ENCODE measurements at regions not wholly inside any gene's neighbourhood (a gene's known extent, or its start where the extent isn't known, plus 50 kb on each side); places are given as distances from the start of the nearest gene placed in this dataset.

DNA sequence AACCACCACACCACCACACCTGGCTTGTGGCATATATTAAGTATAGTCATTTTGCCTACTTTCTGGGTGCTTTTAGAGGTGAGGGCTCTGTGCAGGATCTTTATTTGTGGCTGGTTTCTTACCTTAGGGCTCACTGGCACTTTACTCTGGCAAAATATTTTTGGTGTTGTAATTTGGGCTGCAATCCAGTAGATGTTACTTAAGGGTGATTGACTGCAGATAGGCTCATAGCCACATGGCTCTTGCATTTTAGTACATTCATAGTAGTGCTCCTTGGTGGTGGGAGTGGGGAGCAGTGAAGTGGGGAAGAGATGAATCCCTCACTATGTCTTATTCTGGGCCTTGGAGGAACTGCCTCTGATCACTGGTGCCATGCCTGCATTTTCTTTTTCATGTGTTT, 376.1 kb upstream of the GRIN3A start:
- no peak for DNase-seq

DNA sequence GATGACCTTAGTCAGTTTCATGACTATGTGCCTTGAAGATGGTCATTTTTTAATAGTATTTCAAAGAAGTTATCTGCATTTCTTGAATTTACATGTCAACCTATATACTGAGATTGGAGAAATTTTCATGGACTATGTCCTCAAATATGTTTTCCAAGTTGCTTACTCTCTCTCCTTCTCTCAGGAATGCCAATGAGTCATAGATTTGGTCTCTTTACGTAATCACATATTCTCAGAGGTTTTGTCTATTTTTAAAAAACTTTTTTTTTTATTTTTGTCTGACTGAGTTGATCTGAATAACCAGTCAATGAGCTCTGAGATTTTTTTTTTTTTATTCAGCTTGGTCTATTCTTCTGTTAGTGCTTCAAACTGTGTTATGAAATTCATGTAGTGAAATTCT, 374.7 kb upstream of the GRIN3A start:
- DNase-seq: no peak

DNA sequence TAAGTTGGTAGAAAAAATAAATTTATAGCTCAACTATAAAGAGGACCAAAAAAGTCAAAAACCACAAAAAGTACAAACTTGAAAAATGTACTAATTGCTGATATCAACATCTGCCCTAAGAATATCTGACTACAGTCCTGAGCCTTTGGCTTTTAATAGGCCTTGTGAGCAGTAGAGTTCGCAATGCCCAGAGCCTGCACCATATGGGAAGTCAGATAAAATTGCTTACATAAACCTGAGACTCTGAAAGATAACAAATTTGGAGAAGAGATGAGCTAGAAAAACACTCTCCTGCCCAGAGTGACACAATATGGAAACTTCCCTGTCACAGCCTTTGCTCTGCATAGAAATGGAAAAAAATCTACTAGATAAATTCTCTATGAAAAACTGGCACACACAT, 368.0 kb upstream of the GRIN3A start:
- no peak for DNase-seq

DNA sequence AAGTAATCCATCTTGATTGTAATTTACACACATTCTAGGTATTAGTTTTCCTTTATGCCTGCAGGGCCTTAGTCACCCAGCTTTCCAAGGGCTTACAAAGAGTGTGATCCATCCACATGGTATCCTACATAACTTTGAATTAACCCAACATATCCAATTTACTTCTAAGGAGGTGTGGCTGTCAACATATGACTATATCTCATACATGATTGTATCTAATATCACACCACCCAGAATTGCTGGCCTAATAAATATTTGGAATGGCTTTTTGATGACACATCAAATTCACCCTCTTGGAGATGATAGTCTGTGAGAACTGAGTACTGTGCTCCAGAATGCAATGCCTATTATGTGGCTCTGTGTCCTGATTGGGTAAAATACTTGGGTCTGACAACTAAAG, 363.3 kb upstream of the GRIN3A start:
- no peak for DNase-seq

DNA sequence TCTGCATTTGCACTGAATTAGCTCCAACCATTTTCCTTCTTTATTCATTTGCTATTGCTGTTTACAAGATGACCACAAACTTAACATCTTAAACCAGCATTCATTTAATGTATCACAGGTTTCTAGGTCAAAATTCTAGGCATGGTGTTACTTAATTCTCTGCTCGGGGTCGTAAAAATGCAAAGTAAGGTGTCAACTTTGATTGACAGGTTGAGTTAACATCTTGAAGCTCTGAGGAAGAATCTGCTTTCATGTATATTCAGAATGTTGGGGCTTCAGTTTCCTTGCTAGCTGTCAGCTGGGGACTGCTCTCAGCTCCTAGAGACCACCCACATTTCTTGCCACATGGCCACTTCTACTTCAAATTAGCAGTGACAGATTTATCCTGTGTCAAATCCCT, 348.7 kb upstream of the GRIN3A start:
- DNase-seq: no peak

DNA sequence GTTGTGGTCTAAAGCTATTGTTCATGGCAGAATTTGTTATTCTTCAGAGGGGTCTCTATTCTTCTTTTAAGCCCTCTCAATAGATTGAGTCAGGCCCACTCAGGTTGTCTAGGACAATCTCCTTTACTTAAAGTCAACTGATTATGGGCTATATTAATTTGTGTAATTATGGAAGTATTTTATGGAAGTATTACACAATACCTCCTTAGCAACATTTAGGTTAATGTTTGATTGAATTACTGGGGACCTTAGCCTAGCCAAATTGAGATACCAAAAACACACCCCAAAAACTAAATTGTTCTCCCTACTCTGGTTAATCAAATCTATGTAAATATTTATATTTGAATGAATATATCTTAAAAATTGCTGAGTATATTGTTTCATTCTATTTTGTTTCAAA, 347.1 kb upstream of the GRIN3A start:
- no peak for DNase-seq

DNA sequence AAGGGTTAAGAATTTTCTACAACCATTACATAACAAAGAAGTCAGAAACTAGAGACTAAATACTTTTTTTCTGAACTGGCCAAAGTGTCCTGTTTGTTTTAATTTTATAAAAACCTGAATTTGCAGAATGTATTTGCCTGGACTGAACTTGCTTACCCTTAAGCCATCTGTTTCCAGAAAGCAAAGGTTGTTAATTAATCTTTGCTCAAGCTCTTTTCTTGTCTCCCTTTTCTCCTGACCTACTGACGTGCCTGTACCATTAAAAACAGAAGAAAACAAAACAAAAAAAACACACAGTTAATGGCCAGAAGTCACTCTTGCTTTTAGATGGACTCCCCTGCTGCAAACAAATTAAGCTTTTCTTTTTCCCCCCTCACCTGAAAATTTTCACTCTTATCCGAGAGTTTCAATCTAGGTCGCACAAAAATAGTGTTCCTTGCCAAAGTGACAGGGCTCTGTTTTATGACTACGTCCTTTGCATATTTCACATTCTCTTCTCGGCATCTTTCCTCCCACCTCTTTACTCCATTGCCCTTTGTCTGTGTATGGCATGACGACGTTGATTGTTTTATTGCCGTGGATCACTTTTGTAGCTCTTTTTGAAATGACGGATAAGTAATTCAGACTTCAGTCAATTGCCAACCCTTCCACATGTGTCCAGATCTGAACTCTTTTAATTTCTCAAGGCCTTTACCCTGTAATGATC, 333.8 kb upstream of the GRIN3A start:
- DNase-seq: no peak

DNA sequence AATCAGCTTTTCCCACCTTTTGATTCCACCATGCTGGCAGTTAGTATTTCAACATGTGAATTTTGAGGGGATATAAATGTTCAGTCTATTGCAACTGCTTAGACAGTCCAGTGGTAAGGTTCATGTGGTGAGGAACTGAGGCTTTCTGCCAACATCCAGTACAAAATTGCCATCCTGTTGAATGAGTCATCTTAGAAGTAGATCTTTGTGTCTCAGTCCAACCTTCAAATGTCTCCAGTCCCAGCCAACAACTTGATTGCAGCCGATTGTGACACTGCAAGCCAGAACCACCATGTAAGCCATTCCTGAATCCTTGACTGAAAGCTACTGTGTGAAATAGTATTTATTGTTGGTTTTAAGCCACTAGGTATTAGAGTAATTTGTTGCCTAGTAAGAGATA, 331.5 kb upstream of the GRIN3A start:
- DNase-seq: no peak

DNA sequence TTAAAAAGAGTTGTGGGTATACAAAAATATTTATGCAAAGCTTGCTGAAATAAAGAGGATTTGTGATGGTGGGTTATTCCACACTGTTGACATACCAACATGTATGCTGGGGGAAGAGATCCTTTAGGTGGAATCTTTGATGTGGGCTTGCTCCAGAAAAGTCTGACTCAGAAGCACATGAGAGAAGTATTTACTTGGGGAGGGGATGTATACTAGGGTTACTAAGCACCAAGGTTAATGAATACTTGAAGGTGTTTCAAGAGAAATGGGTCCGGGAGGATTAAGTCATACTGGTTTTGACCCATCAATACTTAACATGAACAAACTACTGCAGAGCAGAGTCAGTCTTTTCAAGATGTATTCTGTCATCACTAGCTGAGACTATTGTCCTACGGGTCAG, 316.4 kb upstream of the GRIN3A start:
- DNase-seq: no peak

DNA sequence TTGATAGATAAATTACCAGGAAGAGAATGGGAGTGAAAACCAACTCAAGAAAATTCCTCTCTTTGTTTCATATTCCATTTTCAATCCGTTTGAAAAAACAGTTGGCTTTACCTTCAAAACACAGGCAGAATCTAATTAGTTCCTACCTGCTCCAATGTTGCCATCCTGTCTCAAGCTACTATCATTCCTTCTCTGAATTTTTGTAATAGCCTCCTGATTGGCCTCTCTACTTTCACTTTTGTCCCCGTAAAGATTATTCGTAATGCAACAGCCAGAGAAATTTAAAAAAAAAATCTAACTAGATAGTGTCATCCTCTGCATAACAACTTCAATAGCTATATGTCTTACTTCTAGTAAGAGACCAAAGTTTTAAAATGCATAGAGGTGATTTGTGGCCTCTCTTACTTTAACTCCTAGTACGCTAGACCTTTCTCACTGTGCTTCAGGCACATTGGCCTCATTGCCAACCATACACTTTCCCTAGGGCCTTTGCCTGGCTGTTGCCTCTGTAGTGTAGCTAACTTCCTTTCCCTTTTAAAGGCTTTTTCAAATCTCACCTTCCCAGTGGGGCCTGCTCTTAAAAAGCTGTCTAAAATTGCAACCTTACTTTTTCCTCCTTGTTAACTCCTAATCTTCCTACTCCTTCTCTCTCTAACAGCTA, 311.3 kb upstream of the GRIN3A start:
- no peak for DNase-seq

DNA sequence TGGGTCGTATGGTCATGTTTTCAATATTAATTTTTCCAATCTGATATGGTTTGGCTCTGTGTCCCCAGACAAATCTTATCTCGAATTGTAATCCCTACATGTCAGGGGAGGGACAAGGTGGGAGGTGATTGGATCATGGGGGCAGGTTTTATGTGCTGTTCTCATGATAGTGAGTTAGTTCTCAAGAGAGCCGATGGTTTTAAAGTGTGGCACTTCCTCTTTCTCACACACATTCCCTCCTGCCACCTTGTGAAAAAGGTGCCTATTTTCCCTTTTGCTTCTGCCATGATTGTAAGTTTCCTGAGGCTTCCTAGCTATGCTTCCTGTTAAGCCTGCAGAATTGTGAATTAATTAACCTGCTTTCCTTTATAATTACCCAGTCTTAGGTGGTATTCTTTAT, 309.1 kb upstream of the GRIN3A start:
- DNase-seq: no peak

DNA sequence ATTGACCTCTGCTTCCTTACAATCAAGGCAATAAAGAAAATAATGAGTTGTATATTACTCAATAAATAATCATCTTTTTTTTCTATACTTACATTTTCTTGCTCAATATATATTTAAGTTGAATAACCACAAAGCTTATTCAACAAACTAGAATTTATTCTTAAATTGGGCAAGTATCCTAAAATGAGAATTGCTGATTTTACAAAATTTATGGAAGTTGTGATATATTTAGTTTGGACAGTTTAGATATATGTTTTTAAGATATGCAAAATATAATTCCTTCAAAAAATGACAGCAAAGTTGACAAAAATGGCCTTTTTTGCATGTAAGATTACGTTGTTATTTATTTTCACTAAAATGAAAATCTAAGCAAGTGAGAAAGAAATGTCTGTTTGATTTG, 305.7 kb upstream of the GRIN3A start:
- no peak for DNase-seq

DNA sequence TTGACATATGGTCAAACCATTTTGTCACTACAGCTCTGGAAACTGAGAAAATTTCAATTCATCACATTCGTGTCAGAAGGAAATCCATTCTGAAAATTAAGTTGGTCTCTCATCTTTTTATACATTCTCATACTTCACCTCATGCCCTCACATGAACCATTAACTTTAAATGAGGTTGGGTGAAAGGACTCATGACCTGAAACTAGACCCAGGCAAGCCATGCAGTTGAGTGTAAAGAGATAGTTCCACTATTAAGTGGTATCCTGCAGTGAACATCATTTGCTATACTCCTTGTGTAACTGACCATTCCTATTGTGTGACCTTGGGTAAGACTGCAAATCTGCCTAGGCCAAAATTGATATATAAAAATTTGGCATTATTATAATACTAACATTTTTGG, 299.6 kb upstream of the GRIN3A start:
- DNase-seq: no peak

DNA sequence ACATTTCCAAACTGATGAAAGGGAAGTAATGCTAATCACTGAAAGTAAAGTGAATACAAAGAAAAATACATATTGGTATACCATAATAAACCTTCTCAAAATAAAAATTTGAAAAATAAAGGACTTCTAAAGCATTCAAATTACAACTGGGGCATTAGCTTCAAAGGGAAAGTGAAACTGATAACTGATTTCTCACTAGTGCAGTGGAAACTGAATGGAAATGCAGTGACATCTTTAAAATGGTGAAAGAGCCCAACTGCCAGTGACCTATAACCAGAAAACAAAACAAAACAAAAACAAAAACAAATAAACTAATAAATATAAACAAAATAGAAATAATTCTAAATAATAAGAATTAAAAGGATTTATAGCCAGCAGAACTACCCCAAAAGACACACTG, 297.5 kb upstream of the GRIN3A start:
- DNase-seq: no peak

DNA sequence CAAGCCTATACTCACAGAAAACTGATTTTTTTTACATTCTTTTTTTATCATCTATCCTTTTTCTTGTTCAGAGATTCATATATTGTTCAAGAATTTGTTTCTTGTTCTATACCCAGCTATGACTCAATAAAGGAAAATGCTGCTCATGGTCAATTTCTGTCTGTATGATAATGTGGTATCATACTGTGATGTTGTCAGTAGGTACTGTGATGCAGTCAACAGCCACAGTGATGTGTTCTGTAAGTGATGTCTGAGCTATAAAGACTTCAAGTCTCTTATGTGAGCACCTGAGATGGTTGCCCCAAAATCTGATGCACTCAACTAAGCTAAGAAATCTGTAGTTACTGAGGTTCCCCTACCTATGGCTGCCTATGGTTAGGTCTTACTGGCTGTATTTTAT, 294.2 kb upstream of the GRIN3A start:
- no peak for DNase-seq

DNA sequence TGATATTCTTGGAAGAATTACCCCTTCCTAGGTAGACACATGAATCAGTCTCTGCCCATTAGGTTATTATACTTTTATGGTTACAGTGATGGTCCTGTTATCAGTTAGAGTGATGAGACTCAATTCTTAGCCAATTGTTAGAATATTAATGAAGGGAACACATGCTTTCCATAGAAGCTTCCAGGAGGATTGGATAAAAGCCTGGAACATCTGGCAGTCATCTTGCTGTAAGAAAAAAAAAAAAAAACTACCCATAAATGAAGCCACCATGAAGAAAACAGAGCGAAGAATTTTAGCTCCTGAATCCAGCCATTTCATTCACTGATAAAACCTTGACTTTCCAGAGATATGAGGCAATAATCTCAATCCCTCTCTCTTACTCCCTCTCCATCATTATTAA, 262.5 kb upstream of the GRIN3A start:
- no peak for DNase-seq

DNA sequence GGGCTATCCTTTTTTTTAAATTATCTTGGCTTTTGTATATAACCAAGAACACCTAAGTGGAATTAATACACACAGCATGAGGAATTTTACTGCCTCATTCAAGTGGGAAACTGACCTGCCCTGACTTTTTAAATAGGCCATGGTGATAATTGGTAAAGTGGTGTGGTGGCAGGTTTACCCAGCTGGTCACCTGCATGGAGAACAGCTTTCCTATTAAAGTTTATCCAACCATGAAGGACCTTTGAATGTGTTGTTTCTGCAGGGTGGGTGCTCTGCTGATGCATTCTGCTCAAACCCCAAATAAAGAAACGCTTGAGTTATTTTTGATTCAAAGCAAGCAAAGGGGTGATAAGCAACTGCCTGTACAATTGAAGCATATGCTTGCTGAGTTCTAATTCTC, 261.0 kb upstream of the GRIN3A start:
- DNase-seq: peak; percentile 27

DNA sequence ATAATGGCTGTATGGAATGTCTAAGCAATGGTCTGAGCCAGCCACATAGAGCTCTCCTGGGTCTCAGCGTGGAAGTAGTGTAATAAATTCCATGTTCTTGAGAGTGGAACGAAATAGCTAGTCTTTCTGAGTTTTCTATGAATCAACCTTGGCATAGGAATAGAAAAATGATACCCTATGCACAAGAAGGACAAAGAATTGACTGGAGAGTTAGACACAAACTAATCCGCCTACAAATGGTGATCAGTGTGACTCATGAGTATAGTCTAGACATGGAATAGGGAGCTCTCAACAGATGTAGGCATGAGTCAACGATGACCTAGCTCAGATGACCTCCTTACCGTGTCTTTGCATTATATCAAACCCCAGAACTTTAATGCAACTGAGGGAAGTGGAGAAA, 256.8 kb upstream of the GRIN3A start:
- DNase-seq: no peak

DNA sequence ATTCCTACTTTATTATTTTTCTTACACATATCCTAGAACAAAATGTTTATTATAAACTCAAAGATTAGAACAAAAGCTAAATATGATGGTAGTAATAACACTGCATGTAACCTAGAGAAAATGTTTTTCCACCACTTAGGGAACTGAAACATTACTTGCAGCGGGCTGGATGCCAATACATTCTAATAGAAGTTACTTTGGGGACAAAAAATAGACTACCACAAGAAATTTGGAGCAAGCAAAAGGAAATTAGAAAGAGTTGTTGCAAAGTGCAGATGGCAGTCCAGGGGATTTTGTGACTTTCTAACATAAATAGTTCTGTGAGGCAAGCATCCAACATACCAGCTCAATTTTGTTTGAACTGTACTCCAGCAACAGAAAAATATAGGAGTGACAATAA, 255.3 kb upstream of the GRIN3A start:
- no peak for DNase-seq

DNA sequence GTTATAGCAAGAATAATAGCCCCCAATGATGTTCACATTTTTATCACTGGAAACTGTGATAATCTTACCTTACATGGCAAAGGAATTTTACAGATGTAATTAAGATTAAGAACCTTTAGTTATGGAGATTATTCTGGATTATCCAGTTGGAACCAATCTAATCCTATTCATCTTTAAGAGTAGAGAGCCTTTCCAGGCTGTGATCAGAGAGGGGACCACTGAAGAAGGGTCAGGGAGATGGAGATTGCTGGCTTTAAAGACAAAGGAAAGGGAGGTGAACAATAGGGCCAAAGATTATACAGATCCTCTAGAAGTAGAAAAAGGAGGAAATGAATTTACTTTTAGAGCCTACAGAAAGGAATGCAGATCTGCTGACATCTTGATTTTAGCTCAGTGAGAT, 253.5 kb upstream of the GRIN3A start:
- no peak for DNase-seq

DNA sequence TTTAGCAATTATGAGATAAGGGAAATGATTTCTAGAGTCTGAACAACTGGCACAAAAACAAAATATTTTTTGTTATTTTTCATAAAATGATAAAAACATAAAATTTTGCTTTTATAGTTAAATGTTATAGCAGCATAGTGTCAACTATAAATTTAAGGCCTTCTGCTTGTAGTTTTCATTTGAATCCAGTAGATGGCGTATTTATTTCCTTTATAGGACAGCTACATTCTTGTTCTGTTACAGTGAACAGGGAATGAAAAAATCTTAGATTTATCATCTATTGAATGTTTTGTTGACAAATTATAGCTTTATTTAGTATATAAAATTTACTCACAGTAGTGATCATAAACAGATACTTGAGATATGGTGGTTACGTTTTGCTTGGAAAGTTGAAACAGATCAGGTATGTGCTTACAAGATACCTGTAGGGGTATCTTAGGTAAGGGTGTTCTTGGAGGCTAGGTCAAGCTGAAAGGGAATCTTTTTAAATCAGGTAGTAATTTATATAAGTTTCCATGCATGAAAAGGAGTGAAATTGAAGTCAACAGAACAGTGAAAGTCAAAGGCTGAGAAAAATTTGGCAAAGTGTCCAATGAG, 239.3 kb upstream of the GRIN3A start:
- peak; percentile 6 for DNase-seq

DNA sequence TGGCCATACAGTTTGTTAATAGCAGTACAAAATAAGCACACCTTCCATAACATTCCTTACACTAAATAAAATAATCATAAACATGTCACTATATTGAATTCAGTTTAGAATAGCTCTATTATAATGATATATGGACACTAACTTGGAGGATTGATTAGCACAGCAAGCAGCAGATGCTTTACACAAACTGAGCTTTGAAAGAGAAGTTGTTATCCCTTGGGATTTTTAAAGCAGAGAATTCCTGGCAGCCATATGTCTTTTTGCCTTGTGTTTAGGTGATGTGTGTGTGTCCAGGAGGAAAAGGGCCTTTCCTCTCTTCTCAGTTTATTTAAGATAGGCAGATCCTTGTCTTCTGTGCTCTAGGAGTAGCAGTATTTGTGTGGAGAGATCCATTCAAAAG, 232.2 kb upstream of the GRIN3A start:
- DNase-seq: no peak

DNA sequence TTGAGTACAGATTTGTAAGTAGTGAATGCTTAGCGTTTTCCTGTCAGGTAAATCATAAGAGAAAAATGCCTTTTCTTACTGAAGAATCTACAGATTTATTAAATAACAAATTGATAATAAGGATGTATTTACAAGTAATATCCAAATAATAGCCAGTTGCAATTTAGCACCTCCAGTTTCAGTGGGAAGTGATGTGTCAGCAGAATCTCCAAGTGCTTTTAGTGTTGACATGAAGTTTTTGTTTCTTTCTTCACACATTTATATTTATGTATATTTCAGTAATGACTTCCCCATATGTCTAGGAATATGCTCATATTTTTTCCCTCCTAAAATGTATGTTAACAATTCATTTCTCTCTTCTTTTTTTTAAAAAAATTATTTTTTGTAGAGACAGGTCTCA, 229.9 kb upstream of the GRIN3A start:
- no peak for DNase-seq

DNA sequence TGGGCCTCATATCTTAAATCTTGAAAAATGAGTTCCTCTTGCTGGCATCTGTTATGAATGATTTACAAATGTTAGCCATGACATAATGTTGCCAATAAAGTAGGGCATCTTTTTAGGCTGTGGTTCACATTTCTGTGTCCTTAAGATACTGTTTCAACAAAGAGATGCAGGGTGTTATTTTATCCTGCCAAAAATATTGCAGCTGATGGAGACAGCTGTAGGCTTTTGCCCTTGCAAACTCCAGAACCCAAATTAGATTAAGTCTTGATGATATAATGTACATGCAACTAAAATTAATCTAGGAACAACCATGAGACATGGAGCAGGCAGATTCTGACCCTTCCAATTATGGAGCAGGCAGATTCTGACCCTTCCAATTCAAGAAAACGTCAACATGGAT, 228.2 kb upstream of the GRIN3A start:
- no peak for DNase-seq

DNA sequence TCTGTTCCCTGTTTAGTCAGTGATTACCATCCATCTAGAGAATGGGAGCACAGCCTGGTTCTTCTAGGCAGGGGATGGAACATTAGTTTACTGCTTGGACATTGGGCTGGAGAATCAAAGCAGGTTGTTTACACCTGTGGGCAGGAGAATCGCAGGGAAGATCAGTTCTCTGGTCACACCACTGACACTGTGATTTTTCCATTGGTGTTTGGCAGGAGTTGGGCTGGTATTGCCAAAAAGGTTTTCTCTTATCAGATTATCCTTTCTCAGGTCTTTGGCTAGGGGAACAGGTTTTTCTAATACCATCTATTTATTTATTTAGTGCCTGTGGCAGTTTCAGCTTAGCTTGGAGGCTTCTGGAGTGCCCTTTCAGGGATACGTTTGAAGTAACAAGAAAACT, 219.3 kb upstream of the GRIN3A start:
- no peak for DNase-seq
